ENCODE measurements at regions not wholly inside any gene's neighbourhood (a gene's known extent, or its start where the extent isn't known, plus 50 kb on each side); places are given as distances from the start of the nearest gene placed in this dataset.
A peak's percentile ranks its signal among the peaks of the same experiment; 100 is the strongest.

GRCh38 chr3:113079218-113079961, 88.6 kb downstream of the GTPBP8 start:
- ATAC-seq (ENCODE audit: low FRiP score in 2 of 2): no peak
- H3K36me3 ChIP-seq: no peaks in the 10 kb centered on the region
- H3K27me3 ChIP-seq: no peaks in the 10 kb centered on the region
- H3K4me3 ChIP-seq: peak overlapping the region in 1 of 4 donors; percentile 1
- no peak overlapping the region for H3K27ac ChIP-seq
- H3K4me1 ChIP-seq: no peaks in the 10 kb centered on the region
- DNase-seq: peak in 1 of 2 donors; percentile 24
- no peaks in the 10 kb centered on the region for H3K9me3 ChIP-seq
- no peak for TF ChIP-seq POLR2AphosphoS5 (IDR thresholded peaks at IDR 0.05)
- no peak for TF ChIP-seq POLR2A (IDR thresholded peaks at IDR 0.05)
- no peak for TF ChIP-seq CTCF (IDR thresholded peaks at IDR 0.05)
- TF ChIP-seq EP300 (IDR thresholded peaks at IDR 0.05): no peak
- 56 to 58% methylated on average over 10 of the region's 10 CpGs for WGBS, 2 donors

- H3K4me3 ChIP-seq: no peak overlapping the region
- no peaks in the 10 kb centered on the region for H3K27me3 ChIP-seq
- ATAC-seq (ENCODE audit: low FRiP score in 2 of 2) (peak in 1 of 2 donors; percentile 85), DNase-seq (no peak)
- no peaks in the 10 kb centered on the region for H3K9me3 ChIP-seq
- H3K36me3 ChIP-seq: no peaks in the 10 kb centered on the region
- no peak overlapping the region for H3K27ac ChIP-seq
- no peaks in the 10 kb centered on the region for H3K4me1 ChIP-seq
- TF ChIP-seq EP300 (IDR thresholded peaks at IDR 0.05) (no peak), CTCF (IDR thresholded peaks at IDR 0.05) (no peak), POLR2A (IDR thresholded peaks at IDR 0.05) (no peak), POLR2AphosphoS5 (IDR thresholded peaks at IDR 0.05) (no peak)
- WGBS, 2 donors: 11 to 21% methylated on average over 2 of the region's 2 CpGs
These were observed 94.0 kb downstream of the GTPBP8 start for GRCh38 chr3:113084777-113085176.

- Histone ChIP-seq H3K27me3 (no peaks in the 10 kb centered on the region), H3K36me3 (no peaks in the 10 kb centered on the region), H3K27ac (no peak overlapping the region), H3K4me1 (no peaks in the 10 kb centered on the region), H3K4me3 (no peak overlapping the region), H3K9me3 (no peaks in the 10 kb centered on the region)
- ATAC-seq (ENCODE audit: low FRiP score in 2 of 2) (no peak), DNase-seq (no peak)
- TF ChIP-seq CTCF (IDR thresholded peaks at IDR 0.05) (no peak), EP300 (IDR thresholded peaks at IDR 0.05) (no peak), POLR2AphosphoS5 (IDR thresholded peaks at IDR 0.05) (no peak), POLR2A (IDR thresholded peaks at IDR 0.05) (no peak)
- WGBS, 2 donors: 81 to 87% methylated on average over 5 to 6 of the region's 6 CpGs
These were observed 96.0 kb downstream of the GTPBP8 start for GRCh38 chr3:113086560-113087461.

GRCh38 chr3:113088616-113089015, 97.8 kb downstream of the GTPBP8 start:
- ATAC-seq (ENCODE audit: low FRiP score in 2 of 2) (peak in 1 of 2 donors; percentile 36), DNase-seq (no peak)
- no peak overlapping the region for H3K4me3 ChIP-seq
- no peak overlapping the region for H3K27ac ChIP-seq
- H3K36me3 ChIP-seq: no peaks in the 10 kb centered on the region
- no peaks in the 10 kb centered on the region for H3K4me1 ChIP-seq
- no peaks in the 10 kb centered on the region for H3K9me3 ChIP-seq
- no peak for TF ChIP-seq POLR2AphosphoS5 (IDR thresholded peaks at IDR 0.05)
- TF ChIP-seq EP300 (IDR thresholded peaks at IDR 0.05): no peak
- no peak for TF ChIP-seq POLR2A (IDR thresholded peaks at IDR 0.05)
- no peak for TF ChIP-seq CTCF (IDR thresholded peaks at IDR 0.05)
- WGBS, 2 donors: 73 to 94% methylated on average over 8 of the region's 8 CpGs
- no peaks in the 10 kb centered on the region for H3K27me3 ChIP-seq

All from upper lobe of left lung (tissue), 6 donors.